ENCODE measurements at regions not wholly inside any gene's neighbourhood (a gene's known extent, or its start where the extent isn't known, plus 50 kb on each side); places are given as distances from the start of the nearest gene placed in this dataset.
"Not testable (repeated sequence)": the region's sequence is repeated elsewhere in the genome, so short reads cannot be mapped to it uniquely, and the experiment has no call there.

- DNase-seq (ENCODE audit: low read depth in 1 of 2, low spot score in 1 of 2), result no peak
- no peaks in the 10 kb centered on the region for H3K27me3 ChIP-seq (ENCODE audit: insufficient read depth, poor library complexity, severe bottlenecking)
- no peak overlapping the region for H3K27ac ChIP-seq (replicated peaks)
- H3K4me3 ChIP-seq (replicated peaks; ENCODE audit: insufficient read depth, low read length), result no peak overlapping the region
- TF ChIP-seq POLR2AphosphoS5 (IDR thresholded peaks at IDR 0.05; ENCODE audit: low read depth) (no peak), SPI1 (IDR thresholded peaks at IDR 0.05; ENCODE audit: borderline replicate concordance, low read depth) (no peak), CTCF (IDR thresholded peaks at IDR 0.05; ENCODE audit: insufficient read depth, low read length) (no peak), GABPA (IDR thresholded peaks at IDR 0.05; ENCODE audit: low read depth) (no peak)
- TF ChIP-seq, protein P1, sequence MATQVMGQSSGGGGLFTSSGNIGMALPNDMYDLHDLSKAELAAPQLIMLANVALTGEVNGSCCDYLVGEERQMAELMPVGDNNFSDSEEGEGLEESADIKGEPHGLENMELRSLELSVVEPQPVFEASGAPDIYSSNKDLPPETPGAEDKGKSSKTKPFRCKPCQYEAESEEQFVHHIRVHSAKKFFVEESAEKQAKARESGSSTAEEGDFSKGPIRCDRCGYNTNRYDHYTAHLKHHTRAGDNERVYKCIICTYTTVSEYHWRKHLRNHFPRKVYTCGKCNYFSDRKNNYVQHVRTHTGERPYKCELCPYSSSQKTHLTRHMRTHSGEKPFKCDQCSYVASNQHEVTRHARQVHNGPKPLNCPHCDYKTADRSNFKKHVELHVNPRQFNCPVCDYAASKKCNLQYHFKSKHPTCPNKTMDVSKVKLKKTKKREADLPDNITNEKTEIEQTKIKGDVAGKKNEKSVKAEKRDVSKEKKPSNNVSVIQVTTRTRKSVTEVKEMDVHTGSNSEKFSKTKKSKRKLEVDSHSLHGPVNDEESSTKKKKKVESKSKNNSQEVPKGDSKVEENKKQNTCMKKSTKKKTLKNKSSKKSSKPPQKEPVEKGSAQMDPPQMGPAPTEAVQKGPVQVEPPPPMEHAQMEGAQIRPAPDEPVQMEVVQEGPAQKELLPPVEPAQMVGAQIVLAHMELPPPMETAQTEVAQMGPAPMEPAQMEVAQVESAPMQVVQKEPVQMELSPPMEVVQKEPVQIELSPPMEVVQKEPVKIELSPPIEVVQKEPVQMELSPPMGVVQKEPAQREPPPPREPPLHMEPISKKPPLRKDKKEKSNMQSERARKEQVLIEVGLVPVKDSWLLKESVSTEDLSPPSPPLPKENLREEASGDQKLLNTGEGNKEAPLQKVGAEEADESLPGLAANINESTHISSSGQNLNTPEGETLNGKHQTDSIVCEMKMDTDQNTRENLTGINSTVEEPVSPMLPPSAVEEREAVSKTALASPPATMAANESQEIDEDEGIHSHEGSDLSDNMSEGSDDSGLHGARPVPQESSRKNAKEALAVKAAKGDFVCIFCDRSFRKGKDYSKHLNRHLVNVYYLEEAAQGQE (IDR thresholded peaks at IDR 0.05; ENCODE audit: insufficient replicate concordance, low read depth), result no peak
Measured at GRCh38 chr7:53237344-53237913, 202.0 kb downstream of the POM121L12 start.

DNA sequence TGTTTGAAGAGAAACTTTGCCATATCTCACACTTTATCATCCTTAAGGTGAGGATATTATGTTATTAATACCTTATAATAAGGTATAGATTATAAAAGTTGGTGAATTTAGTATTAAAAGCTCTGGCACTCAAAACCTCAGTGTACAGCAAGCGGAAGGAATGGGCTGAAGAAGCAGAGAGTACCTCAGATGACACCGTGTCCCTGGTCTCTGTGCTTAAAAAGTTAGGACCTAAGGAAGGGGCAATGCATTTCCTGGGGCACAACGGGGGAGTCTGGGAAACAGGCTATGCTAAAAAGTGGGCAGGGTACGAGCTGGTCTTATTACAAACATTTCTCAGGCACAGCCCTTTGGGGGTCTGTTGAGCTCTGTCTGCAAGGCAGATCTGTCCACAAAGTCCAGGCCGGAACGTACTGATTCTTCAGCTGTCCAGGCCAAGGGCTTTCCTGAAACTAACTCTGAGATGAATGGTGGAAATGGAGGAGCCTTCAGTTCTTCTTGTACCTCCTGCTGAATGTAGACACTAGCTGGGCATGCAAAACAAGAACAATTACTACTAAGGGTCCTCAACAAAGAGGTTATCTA, 202.7 kb downstream of the POM121L12 start:
- Histone ChIP-seq H3K27ac (replicated peaks) (no peak overlapping the region), H3K27me3 (ENCODE audit: insufficient read depth, poor library complexity, severe bottlenecking) (no peaks in the 10 kb centered on the region), H3K4me3 (replicated peaks; ENCODE audit: insufficient read depth, low read length) (no peak overlapping the region)
- DNase-seq (ENCODE audit: low read depth in 1 of 2, low spot score in 1 of 2), result no peak
- TF ChIP-seq CTCF (IDR thresholded peaks at IDR 0.05; ENCODE audit: insufficient read depth, low read length), result no peak
- TF ChIP-seq, protein P1 (IDR thresholded peaks at IDR 0.05; ENCODE audit: insufficient replicate concordance, low read depth), result no peak
- no peak for TF ChIP-seq POLR2AphosphoS5 (IDR thresholded peaks at IDR 0.05; ENCODE audit: low read depth)
- TF ChIP-seq GABPA (IDR thresholded peaks at IDR 0.05; ENCODE audit: low read depth), result no peak
- no peak for TF ChIP-seq SPI1 (IDR thresholded peaks at IDR 0.05; ENCODE audit: borderline replicate concordance, low read depth)

- H3K4me3 ChIP-seq (replicated peaks; ENCODE audit: insufficient read depth, low read length); H3K27ac ChIP-seq (replicated peaks); DNase-seq (ENCODE audit: low read depth in 1 of 2, low spot score in 1 of 2); H3K27me3 ChIP-seq (ENCODE audit: insufficient read depth, poor library complexity, severe bottlenecking): not testable (repeated sequence)
Measured at GRCh38 chr7:53239151-53239550, 203.7 kb downstream of the POM121L12 start.

DNA sequence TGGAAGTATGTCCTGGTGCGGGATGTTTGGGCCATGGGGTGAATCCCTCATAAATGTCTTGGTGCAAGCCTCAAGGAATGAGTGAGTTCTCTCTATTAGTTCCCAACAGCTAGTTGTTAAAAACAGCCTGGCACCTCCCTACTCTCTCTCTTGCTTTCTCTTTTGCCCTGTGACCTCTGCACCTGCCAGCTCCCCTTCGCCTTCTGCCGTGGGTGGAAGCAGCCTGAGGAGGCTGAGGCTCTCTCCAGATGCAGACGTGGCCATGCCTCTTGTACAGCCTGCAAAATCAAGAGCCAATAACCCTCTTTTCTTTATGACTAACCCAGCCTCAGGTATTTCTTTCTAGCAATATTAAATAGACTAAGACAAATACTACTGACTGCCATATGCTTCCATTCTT, 210.3 kb downstream of the POM121L12 start:
- H3K27me3 ChIP-seq (ENCODE audit: insufficient read depth, poor library complexity, severe bottlenecking), result no peaks in the 10 kb centered on the region
- DNase-seq (ENCODE audit: low read depth in 1 of 2, low spot score in 1 of 2), result no peak
- H3K4me3 ChIP-seq (replicated peaks; ENCODE audit: insufficient read depth, low read length), result no peak overlapping the region
- TF ChIP-seq, protein P1 (IDR thresholded peaks at IDR 0.05; ENCODE audit: insufficient replicate concordance, low read depth), result no peak
- TF ChIP-seq CTCF (IDR thresholded peaks at IDR 0.05; ENCODE audit: insufficient read depth, low read length) (no peak), POLR2AphosphoS5 (IDR thresholded peaks at IDR 0.05; ENCODE audit: low read depth) (no peak), SPI1 (IDR thresholded peaks at IDR 0.05; ENCODE audit: borderline replicate concordance, low read depth) (no peak), GABPA (IDR thresholded peaks at IDR 0.05; ENCODE audit: low read depth) (no peak)
- no peak overlapping the region for H3K27ac ChIP-seq (replicated peaks)

Data from HL-60 (cell line).